ENCODE measurements at regions not wholly inside any gene's neighbourhood (a gene's known extent, or its start where the extent isn't known, plus 50 kb on each side); places are given as distances from the start of the nearest gene placed in this dataset.

GRCh38 chr12:30092983-30093617, 309.4 kb upstream of the TMTC1 start:
- TF ChIP-seq CTCF (IDR thresholded peaks at IDR 0.05; ENCODE audit: low read depth, low read length): no peak
- no peak for DNase-seq (ENCODE audit: low read depth in 2 of 2)
- no peak overlapping the region for H3K4me3 ChIP-seq (replicated peaks in 1 of 2; ENCODE audit: low read depth in 2 of 2, low read length in 2 of 2)

GRCh38 chr12:30090258-30090657, 306.5 kb upstream of the TMTC1 start:
- no peak for TF ChIP-seq CTCF (IDR thresholded peaks at IDR 0.05; ENCODE audit: low read depth, low read length)
- peak in 1 of 2 donors; percentile 54 for DNase-seq (ENCODE audit: low read depth in 2 of 2)
- H3K4me3 ChIP-seq (replicated peaks in 1 of 2; ENCODE audit: low read depth in 2 of 2, low read length in 2 of 2): no peak overlapping the region

GRCh38 chr12:30088259-30088995, 304.7 kb upstream of the TMTC1 start:
- H3K4me3 ChIP-seq (replicated peaks in 1 of 2; ENCODE audit: low read depth in 2 of 2, low read length in 2 of 2): no peak overlapping the region
- DNase-seq (ENCODE audit: low read depth in 2 of 2): peak in 1 of 2 donors; percentile 34
- TF ChIP-seq CTCF (IDR thresholded peaks at IDR 0.05; ENCODE audit: low read depth, low read length): no peak

- no peak for TF ChIP-seq CTCF (IDR thresholded peaks at IDR 0.05; ENCODE audit: low read depth, low read length)
- H3K4me3 ChIP-seq (replicated peaks in 1 of 2; ENCODE audit: low read depth in 2 of 2, low read length in 2 of 2): no peak overlapping the region
- no peak for DNase-seq (ENCODE audit: low read depth in 2 of 2)
These were observed 298.6 kb upstream of the TMTC1 start for GRCh38 chr12:30082381-30082780.

- H3K4me3 ChIP-seq (replicated peaks in 1 of 2; ENCODE audit: low read depth in 2 of 2, low read length in 2 of 2): no peak overlapping the region
- DNase-seq (ENCODE audit: low read depth in 2 of 2): no peak
- TF ChIP-seq CTCF (IDR thresholded peaks at IDR 0.05; ENCODE audit: low read depth, low read length): no peak
These were observed 291.2 kb upstream of the TMTC1 start for GRCh38 chr12:30074916-30075315.

- no peak for TF ChIP-seq CTCF (IDR thresholded peaks at IDR 0.05; ENCODE audit: low read depth, low read length)
- H3K4me3 ChIP-seq (replicated peaks in 1 of 2; ENCODE audit: low read depth in 2 of 2, low read length in 2 of 2): no peak overlapping the region
- DNase-seq (ENCODE audit: low read depth in 2 of 2): no peak
These were observed 289.1 kb upstream of the TMTC1 start for GRCh38 chr12:30072824-30073223.
